ENCODE measurements at regions not wholly inside any gene's neighbourhood (a gene's known extent, or its start where the extent isn't known, plus 50 kb on each side); places are given as distances from the start of the nearest gene placed in this dataset.

DNA sequence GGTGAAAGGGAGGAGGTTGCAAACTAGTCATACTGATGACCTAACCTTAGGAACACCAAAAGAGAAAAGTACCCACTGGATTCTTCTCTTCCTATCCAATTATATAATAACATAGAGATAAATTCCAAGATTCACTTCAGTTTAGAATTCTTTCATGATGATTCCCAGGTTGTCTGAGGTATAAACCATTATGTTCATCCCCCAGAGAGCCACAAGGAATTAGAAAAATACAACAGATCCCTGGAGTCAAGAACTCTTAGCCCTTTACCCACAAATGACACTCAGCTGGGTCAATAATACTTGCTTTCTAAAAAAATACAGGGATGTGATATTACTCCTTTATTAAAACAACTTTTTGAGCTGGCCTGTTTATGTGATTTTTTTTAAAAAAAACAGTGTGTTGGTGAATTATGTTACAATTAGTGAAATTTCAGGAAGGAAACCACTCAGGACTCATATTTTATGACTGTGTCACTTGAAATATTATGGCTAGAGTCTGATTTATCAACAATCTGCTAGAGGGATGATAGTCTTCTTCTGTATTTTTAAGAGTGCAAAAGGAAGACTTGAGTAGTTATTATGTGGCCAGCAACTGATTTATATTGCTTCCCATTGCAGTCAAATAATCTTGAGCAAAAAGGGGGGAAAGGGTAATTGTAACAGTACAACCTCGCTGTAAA is 338.2 kb downstream of the NFIB start (continued):
- TF ChIP-seq ZNF114 (CRISPR knock-in tag; IDR thresholded peaks at IDR 0.05) (no peak), JUNB (IDR thresholded peaks at IDR 0.05; ENCODE audit: unreplicated experiment) (no peak)
- TF ChIP-seq, protein P1, sequence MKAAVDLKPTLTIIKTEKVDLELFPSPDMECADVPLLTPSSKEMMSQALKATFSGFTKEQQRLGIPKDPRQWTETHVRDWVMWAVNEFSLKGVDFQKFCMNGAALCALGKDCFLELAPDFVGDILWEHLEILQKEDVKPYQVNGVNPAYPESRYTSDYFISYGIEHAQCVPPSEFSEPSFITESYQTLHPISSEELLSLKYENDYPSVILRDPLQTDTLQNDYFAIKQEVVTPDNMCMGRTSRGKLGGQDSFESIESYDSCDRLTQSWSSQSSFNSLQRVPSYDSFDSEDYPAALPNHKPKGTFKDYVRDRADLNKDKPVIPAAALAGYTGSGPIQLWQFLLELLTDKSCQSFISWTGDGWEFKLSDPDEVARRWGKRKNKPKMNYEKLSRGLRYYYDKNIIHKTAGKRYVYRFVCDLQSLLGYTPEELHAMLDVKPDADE (IDR thresholded peaks at IDR 0.05) = no peak

- Mint-ChIP-seq H3K27me3 (ENCODE audit: insufficient read depth, low read depth, poor library complexity) (peaks cover 5% of the 10 kb centered on the region), H3K36me3 (ENCODE audit: low read depth) (no peaks in the 10 kb centered on the region), H3K4me3 (no peak overlapping the region), H3K4me1 (no peaks in the 10 kb centered on the region), H3K27ac (no peak overlapping the region), H3K9me3 (no peaks in the 10 kb centered on the region)
- Histone ChIP-seq H3K27ac (ENCODE audit: low read depth) (no peak overlapping the region), H3K36me3 (ENCODE audit: insufficient read depth) (no peaks in the 10 kb centered on the region), H3K27me3 (ENCODE audit: insufficient read depth) (no peaks in the 10 kb centered on the region), H3K4me1 (ENCODE audit: insufficient read depth) (no peaks in the 10 kb centered on the region), H3K4me3 (no peak overlapping the region), H3K9me2 (ENCODE audit: insufficient read depth) (0 out of 2 replicates have a peak, but pooled peaks cover 5% of the 10 kb centered on the region), H2AFZ (no peak overlapping the region), H3K79me2 (replicated peaks; ENCODE audit: insufficient read depth) (no peaks in the 10 kb centered on the region), H4K20me1 (replicated peaks; ENCODE audit: insufficient read depth) (no peaks in the 10 kb centered on the region), H3F3A (replicated peaks; ENCODE audit: low read depth) (no peaks in the 10 kb centered on the region), H3K4me2 (no peak overlapping the region)
- TF ChIP-seq POLR2AphosphoS5 (IDR thresholded peaks at IDR 0.05; ENCODE audit: low read depth) = no peak
- no peak for TF ChIP-seq ZNF331 (CRISPR knock-in tag; IDR thresholded peaks at IDR 0.05; ENCODE audit: low read depth)
- TF ChIP-seq CREB1 (CRISPR knock-in tag; IDR thresholded peaks at IDR 0.05; ENCODE audit: low read depth) = no peak
- TF ChIP-seq, protein P1 (IDR thresholded peaks at IDR 0.05) = no peak
- TF ChIP-seq, protein P2, sequence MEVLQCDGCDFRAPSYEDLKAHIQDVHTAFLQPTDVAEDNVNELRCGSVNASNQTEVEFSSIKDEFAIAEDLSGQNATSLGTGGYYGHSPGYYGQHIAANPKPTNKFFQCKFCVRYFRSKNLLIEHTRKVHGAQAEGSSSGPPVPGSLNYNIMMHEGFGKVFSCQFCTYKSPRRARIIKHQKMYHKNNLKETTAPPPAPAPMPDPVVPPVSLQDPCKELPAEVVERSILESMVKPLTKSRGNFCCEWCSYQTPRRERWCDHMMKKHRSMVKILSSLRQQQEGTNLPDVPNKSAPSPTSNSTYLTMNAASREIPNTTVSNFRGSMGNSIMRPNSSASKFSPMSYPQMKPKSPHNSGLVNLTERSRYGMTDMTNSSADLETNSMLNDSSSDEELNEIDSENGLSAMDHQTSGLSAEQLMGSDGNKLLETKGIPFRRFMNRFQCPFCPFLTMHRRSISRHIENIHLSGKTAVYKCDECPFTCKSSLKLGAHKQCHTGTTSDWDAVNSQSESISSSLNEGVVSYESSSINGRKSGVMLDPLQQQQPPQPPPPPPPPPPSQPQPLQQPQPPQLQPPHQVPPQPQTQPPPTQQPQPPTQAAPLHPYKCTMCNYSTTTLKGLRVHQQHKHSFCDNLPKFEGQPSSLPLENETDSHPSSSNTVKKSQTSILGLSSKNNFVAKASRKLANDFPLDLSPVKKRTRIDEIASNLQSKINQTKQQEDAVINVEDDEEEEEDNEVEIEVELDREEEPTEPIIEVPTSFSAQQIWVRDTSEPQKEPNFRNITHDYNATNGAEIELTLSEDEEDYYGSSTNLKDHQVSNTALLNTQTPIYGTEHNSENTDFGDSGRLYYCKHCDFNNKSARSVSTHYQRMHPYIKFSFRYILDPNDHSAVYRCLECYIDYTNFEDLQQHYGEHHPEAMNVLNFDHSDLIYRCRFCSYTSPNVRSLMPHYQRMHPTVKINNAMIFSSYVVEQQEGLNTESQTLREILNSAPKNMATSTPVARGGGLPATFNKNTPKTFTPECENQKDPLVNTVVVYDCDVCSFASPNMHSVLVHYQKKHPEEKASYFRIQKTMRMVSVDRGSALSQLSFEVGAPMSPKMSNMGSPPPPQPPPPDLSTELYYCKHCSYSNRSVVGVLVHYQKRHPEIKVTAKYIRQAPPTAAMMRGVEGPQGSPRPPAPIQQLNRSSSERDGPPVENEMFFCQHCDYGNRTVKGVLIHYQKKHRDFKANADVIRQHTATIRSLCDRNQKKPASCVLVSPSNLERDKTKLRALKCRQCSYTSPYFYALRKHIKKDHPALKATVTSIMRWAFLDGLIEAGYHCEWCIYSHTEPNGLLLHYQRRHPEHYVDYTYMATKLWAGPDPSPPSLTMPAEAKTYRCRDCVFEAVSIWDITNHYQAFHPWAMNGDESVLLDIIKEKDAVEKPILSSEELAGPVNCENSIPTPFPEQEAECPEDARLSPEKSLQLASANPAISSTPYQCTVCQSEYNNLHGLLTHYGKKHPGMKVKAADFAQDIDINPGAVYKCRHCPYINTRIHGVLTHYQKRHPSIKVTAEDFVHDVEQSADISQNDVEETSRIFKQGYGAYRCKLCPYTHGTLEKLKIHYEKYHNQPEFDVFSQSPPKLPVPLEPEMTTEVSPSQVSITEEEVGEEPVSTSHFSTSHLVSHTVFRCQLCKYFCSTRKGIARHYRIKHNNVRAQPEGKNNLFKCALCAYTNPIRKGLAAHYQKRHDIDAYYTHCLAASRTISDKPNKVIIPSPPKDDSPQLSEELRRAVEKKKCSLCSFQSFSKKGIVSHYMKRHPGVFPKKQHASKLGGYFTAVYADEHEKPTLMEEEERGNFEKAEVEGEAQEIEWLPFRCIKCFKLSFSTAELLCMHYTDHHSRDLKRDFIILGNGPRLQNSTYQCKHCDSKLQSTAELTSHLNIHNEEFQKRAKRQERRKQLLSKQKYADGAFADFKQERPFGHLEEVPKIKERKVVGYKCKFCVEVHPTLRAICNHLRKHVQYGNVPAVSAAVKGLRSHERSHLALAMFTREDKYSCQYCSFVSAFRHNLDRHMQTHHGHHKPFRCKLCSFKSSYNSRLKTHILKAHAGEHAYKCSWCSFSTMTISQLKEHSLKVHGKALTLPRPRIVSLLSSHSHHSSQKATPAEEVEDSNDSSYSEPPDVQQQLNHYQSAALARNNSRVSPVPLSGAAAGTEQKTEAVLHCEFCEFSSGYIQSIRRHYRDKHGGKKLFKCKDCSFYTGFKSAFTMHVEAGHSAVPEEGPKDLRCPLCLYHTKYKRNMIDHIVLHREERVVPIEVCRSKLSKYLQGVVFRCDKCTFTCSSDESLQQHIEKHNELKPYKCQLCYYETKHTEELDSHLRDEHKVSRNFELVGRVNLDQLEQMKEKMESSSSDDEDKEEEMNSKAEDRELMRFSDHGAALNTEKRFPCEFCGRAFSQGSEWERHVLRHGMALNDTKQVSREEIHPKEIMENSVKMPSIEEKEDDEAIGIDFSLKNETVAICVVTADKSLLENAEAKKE (CRISPR knock-in tag; IDR thresholded peaks at IDR 0.05) = no peak
- ATAC-seq (no peak), DNase-seq (ENCODE audit: low spot score) (no peak)
Measured at GRCh38 chr9:13974891-13975290, 339.1 kb downstream of the NFIB start.

Measured in GM23338 (cell line).